HG03097 (cell line): ENCODE measurements at regions not wholly inside any gene's neighbourhood (a gene's known extent, or its start where the extent isn't known, plus 50 kb on each side); places are given as distances from the start of the nearest gene placed in this dataset.
"Not testable (repeated sequence)": the region's sequence is repeated elsewhere in the genome, so short reads cannot be mapped to it uniquely, and the experiment has no call there.

ENCODE experiments used
- ATAC-seq: cut with Tn5 transposase; IDR thresholded peaks from one replicate; pipeline ENCODE4 v1.9.1; 2021; ENCODE audit not compliant: unreplicated experiment, low FRiP score

DNA sequence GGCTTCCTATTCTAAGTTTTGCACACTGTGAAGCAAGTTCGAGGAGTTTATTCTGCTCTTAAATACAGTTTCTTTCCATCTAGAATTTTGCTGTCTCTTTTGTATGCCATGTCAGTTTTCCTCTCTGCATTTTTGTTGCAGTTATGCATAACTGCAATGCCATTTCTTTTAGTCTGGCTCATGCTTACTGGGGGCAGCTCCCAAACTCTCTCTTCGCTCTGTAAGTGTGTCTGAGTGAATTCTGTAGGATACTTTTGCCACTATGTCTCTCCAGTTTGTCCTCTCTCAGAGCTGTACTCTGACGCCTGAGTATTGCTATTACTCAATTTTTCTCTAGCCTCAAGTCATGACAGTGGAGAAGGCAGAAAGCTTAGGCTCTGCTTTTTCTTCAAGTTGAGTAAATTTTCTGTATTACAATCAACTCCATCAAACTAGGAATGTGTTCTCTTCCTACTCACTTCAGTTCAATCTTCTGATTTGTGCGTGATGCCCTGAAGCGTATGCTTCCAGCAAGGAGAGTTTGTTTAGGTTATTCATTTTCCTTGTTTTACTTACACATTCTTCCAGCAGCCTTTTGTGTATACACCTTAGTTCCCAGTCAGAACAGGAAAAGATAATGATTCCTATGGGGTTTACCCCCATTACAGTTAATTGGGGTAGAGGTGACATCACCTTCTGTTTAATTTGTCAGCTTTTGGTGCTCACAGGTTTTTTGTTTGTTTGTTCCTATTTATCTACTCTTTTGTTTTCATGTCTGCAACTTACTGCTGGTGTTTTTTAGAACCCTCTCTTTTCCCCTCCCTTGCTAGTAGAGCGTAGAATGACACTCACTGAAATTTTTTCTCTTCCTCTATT, 430.9 kb downstream of the BCKDHB start:
- ATAC-seq = no peak

DNA sequence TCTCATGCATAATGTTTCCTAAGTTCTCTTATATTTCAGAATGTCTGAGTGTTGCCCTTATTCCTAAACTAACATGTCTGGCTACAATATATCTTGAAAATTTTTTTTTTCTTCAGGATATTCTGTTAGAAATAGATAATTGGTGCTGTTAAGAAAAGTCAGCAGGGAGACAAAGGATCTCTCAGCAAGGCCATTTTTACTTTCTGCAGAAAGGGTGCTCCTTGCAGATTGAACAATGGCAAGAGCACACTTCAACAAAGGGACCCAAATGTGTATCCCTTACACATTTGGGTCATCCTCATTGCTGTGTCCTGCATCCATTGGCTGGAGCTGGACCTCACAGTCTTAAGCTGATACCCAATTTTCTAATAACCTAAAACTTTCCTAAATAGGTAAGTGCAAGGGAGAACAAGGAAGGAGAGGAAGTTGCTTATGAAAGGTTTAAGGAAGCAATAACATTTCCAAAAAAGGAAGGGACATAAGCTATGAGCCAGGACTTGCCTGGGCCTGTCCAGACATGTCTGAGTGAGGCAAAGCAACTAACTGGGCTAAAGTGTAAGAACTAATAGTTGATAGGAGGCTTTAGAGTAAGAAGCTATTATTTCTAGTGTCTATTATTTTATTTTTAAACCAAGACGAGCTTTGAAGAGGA, 429.6 kb downstream of the BCKDHB start:
- ATAC-seq = no peak

DNA sequence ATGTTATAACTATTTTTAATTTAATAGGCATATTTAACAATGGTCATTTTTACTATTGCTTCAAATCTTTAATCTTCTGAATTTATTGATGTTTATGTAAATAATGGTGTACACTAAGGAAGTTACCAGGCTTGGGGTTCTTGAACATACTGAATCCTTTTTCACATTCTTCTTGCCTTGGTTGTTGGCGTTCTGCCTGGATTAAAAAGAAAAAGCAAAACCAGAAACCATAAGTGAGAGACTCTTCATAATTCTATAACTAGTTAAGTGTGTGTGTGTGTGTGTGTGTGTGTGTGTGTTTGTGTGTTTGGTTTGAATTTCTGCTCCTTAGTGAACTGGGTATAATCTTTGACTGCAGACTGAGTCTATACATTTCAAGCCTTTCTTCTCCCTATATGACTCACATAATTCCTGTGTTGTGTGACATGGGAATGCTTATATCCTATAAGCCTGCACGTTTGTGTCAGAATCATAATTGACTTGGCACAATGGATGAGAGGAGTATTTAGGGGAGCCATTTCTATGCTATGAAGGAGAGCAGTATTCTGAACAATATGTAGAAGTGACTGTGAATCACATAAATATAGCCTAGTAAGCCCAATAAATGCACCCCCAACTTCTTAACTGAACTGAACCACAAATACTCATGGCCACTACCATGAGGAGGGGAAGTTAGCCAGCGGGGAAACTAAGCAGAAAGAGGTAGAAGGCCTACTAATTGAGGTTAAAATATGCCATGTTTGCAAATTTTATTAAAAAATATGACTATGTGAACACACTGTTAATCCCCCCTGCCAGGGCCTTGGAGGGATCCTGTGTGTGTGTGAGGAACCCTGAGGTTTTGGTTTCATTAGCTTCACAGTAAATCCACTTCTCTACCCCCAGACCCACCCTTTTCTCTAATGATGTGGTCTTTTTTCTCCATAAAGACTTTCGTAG, 425.5 kb downstream of the BCKDHB start:
- no peak for ATAC-seq

DNA sequence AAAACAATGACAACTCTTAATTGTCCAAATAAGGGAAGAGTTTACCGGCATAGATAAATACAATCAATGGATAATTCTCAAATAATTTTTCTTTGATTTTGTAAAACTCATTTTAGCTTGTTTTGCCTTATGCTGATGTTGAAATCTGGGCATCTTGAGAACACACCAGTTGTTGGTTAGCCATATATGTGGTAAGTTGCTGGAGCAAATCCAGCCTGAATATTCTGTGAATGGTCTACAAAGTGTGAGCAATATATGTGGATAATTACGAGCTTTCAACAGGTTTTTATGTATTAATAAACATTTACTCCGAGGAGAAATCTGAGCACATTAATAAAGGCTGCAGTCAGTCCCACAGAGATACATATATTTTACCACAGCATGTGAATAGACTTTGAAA, 423.6 kb downstream of the BCKDHB start:
- ATAC-seq = no peak

DNA sequence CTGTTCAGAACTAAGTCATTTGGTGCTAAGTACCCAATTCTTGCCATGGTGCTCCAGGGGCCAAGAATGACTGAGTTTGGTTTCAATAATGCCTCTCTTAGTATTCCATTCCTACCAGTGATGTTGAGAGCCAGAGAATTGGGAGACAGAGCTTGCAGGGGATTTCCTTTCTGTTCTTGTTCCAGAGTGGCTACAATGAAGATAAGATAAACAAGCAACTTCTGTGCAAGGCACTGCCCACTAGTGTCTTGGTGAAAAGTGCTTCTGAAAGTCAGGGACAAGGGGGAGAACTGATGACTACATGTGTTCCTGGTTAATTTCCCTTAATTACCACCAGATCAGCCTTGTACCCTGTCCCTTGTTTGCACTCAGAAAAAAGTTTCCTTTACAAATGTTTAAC, 421.6 kb downstream of the BCKDHB start:
- ATAC-seq = no peak

DNA sequence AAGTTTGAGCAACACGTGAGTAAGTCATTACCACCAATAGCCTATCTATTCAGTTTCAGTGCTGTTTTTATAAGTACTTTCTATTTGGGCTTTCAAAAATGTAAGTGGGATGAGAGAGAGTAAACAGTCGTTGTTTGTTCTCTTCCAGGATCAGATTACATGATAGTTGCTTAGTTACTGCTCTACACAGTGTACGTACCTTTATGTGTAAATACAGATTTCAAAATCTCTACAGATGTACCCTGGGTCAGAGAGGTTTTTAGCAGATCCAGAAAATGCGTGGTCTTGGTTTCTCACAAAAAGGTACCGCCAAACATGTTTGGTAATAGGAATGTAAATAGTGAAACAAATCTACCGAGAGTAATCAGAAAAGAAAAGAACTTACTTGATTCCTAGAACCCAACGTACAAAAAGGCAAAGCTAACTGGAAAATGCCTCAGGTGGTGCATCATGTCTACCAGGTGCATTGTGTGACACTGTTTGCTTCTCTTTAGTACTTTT, 421.1 kb downstream of the BCKDHB start:
- ATAC-seq = no peak

DNA sequence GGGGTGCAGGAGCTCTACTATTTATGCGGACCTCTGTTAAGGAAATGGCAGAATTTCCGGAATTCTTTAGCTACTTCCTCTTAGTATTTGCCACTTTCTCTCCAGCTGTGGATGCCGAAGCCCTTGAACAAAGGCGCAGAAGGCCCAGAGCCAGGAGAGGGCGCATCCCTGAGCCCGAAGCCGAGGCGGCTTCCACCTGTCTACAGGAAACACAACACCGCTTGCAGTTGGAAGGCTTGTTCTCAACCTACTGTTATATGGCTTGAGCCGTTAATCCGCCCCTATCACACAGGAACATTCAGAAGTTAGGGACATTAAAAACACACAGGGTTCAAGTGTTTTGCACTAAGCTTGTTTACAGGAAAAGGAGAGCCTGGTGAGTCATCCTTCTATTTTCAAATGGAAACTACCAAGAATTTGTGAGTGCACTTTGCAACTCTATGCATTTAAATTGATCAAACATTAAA, 417.1 kb downstream of the BCKDHB start:
- ATAC-seq = no peak

DNA sequence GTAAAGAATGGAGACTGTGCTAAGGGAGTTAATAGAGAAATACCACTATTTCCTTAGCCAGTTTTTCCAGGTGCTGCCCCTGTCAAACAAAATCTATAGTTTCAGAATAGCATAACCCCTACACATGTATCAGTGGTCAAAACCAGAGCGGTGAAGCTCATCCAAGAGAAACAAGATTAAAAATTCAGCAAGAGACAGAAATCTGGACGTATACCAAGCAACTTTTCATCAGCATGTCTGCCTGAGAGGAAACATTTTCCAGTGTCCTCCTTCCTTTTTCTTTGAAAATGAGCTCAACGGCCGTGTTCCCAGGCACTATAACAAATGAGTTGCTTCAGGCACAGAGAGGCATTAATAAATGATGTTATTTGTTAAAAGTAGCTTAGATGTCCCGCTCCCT, 416.5 kb downstream of the BCKDHB start:
- ATAC-seq = no peak

DNA sequence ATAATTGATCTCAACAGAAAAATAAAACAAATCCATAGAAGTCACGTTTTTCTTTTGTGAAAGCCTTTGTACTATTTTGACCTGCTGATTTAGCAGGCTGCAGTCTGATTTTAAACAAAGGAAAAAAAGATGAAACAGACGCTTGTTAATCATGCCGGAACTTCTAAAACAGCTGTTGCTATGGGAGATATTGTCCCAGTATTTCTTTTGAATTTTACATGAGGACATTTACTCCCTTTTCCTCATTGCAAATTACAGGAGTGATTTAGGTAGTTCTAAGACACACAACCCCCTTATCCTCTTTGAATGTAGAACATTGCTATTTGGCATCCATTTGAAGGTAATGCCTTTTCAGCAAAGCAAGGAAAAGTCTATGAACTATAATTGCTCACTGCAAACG, 416.1 kb downstream of the BCKDHB start:
- ATAC-seq = no peak

DNA sequence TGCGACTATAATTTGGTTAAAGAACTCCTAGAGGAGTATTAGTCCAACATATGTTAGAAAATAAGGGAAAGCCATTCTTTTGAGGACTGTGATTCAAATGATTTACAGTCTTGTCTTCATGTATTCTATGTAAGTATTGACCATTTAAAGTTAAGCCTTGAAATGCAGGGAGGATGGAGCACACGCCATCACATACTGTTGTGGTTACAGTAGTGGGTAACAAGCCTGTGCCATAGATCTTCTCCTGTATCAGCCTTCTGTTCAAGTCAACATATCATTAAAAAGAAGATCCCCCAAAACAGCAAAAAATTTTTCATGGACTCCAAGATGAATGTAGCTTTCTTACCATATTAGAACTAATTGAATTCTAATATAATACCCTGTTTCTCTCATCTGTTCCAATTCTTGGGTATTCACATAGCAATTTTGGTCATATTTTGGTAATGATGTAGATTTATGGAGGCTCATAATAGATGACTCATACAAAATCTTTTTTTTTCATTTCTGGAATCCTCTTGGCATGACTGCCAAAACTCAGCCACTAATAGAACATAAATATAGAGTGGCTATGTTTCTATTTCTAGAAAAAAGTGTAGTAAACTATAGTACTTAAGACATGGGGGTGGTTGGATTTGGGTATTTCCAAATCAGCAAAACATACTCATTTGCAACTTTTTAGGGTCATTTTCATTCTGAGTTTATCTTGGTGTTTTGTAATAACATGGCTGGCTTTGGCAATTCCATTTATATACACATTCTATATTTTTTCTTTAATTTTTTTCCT, 413.5 kb downstream of the BCKDHB start:
- ATAC-seq = no peak

DNA sequence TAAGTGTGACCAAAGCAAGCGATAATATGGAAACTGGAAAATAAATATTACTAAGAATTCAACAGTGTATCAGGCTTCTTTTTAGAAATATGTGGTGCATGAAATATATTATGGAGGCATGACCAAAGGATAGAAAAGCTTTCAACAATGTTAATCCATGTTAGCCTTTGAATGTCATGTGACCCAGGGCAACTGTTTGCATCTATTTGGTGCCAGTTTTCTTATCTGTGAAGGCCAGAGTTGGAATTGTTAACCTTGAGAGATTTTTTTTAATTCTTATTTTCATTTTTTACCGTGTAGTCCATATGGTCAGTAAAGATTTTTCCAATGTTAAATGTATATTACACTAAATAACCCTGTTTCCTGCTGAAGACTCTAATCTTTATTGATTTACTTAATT, 411.1 kb downstream of the BCKDHB start:
- ATAC-seq = no peak

DNA sequence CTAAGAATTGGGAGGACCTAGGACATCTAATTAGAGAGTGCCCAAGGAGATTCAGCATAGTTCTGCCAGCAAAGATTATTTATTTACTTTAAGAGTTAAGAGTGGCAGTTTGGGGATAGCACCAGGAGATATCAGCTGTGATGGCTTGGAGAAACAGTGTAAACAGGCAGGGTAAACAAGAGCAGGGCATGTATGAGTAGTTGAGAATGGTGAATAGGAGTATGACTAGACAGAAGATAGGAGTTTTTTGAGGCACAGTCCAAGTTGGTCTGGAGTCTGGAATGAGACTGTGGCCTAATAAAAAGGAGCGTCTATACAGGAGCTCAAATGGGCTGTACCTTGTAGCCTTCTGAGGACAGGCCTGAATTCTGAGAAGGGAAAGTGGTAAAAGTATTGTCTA, 404.1 kb downstream of the BCKDHB start:
- not testable (repeated sequence) for ATAC-seq

DNA sequence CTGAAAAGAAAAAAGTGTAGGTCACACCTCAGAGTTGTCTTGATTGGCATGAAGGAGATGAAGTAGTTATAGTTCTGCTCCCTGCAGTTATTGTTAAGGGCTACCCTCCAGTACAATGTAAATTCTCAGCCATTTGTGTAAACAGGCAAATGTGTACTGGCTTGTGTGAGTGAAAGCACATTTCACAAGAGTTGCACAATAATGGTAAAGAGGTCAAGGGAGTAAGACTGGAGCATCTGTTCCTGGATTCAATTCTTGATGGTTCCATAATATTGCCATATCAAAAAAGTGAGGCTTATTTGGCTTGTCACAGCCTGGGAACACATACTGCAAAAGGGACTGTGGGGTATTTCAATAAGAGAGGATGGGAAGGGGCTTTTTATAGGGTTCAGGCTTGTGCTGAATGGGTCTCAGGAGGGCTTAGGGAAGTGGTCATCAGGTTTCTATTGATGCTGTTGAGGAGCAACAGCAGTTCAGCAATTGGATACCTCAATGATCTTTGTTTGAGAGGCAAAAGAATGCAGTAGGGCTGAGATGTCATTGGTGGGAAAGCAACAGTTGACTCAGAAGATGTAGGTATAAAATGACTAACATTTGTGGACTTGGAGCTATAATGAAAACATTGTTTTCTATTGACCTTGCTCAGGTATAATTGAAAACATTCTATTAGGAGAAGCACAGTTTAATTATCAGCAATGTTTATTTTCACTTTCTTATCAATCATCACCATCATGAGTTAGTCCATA, 402.6 kb downstream of the BCKDHB start:
- ATAC-seq = no peak

DNA sequence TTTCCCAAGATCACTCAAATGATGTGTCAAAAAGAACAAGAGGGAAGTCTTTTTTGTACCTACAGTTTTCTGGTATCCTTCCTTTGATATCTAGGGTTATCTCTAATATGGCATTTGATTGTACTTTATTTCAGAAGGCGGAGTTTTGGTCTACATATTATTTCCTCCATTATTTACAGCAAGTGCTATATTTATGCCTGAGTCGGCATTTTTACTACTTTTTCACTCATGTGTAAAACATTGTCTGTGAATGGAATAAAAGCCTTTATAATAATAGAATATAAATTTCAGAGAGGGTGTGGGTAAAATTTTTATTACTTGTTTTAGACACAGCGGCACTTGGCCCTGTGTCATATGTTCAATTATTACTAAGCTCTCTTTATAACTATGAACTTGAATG, 398.4 kb downstream of the BCKDHB start:
- no peak for ATAC-seq

DNA sequence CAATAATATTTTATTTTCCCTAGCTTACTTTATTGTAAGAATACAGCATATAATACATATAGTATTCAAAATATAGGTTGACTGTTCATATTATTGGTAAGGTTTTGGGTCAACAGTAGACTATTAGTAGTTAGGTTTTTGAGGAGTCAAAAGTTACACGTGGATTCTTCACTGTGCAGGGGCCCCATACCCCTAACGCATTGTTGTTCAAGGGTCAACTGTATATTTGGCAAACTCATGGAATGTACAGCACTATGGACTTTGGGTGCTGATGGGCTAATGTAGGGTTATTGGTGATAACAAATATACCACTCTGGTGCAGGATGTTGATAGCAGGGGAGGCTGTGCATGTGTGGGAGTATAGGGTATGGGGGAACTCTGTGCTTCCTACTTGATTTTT, 397.2 kb downstream of the BCKDHB start:
- no peak for ATAC-seq

DNA sequence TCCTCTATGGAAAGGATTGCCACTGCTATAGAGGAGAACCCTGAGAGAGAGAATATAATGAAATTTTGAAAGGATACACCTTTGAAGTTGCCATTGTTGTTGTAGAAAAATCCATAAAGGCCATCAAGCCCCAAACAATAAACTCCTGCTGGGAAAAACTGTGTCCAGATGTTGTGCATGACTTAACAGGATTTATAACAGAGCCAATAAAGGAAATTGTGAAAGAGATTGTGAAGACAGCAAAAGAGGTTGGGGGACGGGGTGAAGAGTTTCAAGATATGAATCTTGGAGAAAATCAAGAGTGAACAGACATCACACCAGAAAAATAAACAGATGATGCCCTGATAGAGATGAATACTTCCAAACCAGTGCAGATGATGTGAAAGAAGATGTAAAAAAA, 396.4 kb downstream of the BCKDHB start:
- no peak for ATAC-seq

DNA sequence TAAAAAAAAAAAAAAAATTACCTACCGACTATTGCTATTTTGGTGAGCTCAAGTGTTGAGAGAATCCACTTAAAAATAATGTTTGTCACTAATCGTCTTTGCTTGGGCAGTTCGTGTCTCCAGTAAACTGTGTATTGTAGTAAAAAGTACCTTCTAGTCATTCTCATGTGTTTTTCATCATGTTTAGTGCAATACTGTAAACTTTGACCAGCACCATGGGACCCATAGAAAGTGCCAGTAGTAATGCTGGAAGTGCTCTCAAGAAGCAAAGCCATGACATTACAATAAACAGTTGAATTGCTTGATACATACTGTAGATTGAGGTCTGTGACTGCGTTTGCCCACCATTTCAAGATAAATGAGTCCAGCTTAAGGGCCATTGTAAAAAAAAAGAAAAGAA, 395.2 kb downstream of the BCKDHB start:
- no peak for ATAC-seq

DNA sequence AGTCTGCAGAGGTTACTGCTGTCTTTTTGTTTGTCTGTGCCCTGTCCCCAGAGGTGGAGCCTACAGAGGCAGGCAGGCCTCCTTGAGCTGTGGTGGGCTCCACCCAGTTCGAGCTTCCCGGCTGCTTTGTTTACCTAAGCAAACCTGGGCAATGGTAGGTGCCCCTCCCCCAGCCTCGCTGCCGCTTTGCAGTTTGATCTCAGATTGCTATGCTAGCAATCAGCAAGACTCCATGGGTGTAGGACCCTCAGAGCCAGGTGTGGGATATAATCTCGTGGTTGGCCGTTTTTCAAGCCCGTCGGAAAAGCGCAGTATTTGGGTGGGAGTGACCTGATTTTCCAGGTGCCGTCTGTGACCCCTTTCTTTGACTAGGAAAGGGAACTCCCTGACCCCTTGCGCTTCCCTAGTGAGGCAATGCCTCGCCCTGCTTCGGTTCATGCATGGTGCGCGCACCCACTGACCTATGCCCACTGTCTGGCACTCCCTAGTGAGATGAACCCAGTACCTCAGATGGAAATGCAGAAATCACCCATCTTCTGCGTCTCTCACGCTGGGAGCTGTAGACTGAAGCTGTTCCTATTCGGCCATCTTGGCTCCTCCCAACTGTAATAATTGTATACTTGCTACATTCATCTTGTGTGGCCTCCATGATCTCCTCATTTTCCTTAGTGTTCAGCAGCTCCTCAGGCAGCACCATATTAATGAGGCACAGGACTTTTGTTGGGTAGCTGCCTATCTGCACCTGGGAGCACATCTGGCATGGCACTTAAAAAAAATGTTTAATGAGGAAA, 391.4 kb downstream of the BCKDHB start:
- not testable (repeated sequence) for ATAC-seq
